Transverse colon (tissue), 4 donors: ENCODE measurements at regions not wholly inside any gene's neighbourhood (a gene's known extent, or its start where the extent isn't known, plus 50 kb on each side); places are given as distances from the start of the nearest gene placed in this dataset.

Experiments
- CTCF ChIP-seq, 5 experiments: fragments of 200-600 bp in 3 of 5; fragments of 450-650 bp in 2 of 5; sonication (generic) in 3 of 5; IDR thresholded peaks; 1 replicate in 2 of 5; 2 replicates in 3 of 5; pipeline ENCODE4 v1.5.1; 2016 to 2017; ENCODE audit warnings: antibody characterized with exemption in 5 of 5, inconsistent platforms in 3 of 5, mild to moderate bottlenecking in 2 of 5, moderate library complexity in 1 of 5
- EP300 ChIP-seq: sonication (generic); formaldehyde crosslinking; IDR thresholded peaks from one replicate; pipeline ENCODE4 v1.6.1; 2017; ENCODE audit warnings: antibody characterized with exemption, low read depth
- POLR2A ChIP-seq: fragments of 450-650 bp; IDR thresholded peaks from one replicate; pipeline ENCODE4 v1.6.1; 2016; ENCODE audit warnings: antibody characterized with exemption, mild to moderate bottlenecking, moderate library complexity
- POLR2AphosphoS5 ChIP-seq, 3 donors: sonication (generic); formaldehyde crosslinking; IDR thresholded peaks; one replicate each; pipeline ENCODE4 v1.6.1; 2016; ENCODE audit warnings: antibody characterized with exemption in 3 of 3

GRCh38 chr21:18146820-18147219, 97.8 kb upstream of the CHODL start:
- TF ChIP-seq CTCF (IDR thresholded peaks at IDR 0.05) (no peak), POLR2A (no peak), POLR2AphosphoS5 (IDR thresholded peaks at IDR 0.05) (no peak), EP300 (no peak)
